MM.1S (cell line): ENCODE measurements at regions not wholly inside any gene's neighbourhood (a gene's known extent, or its start where the extent isn't known, plus 50 kb on each side); places are given as distances from the start of the nearest gene placed in this dataset.
"Not testable (repeated sequence)": the region's sequence is repeated elsewhere in the genome, so short reads cannot be mapped to it uniquely, and the experiment has no call there.

ENCODE experiments used
- DNase-seq: peaks from one replicate; pipeline ENCODE4 v3.0.0-alpha.2; 2015
- H2AFZ ChIP-seq: fragments of 300-600 bp; sonication (generic); 2 replicates; pipeline ENCODE4 v1.6.0; 2016; ENCODE audit warnings: antibody characterized with exemption, low read length
- H3F3A ChIP-seq: fragments of 300-600 bp; sonication (generic); 2 replicates; pipeline ENCODE4 v1.6.1; 2016; ENCODE audit warnings: mild to moderate bottlenecking, antibody characterized with exemption, low read length, moderate library complexity, mixed read lengths; ENCODE audit not compliant: insufficient read depth
- H3K27ac ChIP-seq: fragments of 300-600 bp; sonication (generic); 2 replicates; pipeline ENCODE4 v1.5.1; 2016; ENCODE audit warnings: mild to moderate bottlenecking, low read length
- H3K27me3 ChIP-seq: fragments of 300-600 bp; sonication (generic); replicated peaks from 2 replicates; pipeline ENCODE4 v1.6.0; 2016; ENCODE audit warnings: low read length; ENCODE audit not compliant: insufficient read depth
- H3K36me3 ChIP-seq: fragments of 300-600 bp; sonication (generic); replicated peaks from 2 replicates; pipeline ENCODE4 v1.6.1; 2016; ENCODE audit warnings: mild to moderate bottlenecking, low read length, mixed read lengths; ENCODE audit not compliant: insufficient read depth
- H3K4me1 ChIP-seq: fragments of 300-600 bp; sonication (generic); 2 replicates; pipeline ENCODE4 v1.6.1; 2016; ENCODE audit warnings: low read length, mixed read lengths
- H3K4me2 ChIP-seq: fragments of 300-600 bp; sonication (generic); 2 replicates; pipeline ENCODE4 v1.6.0; 2016; ENCODE audit warnings: low read depth, low read length
- H3K4me3 ChIP-seq: fragments of 300-600 bp; sonication (generic); 2 replicates; pipeline ENCODE4 v1.5.1; 2016; ENCODE audit warnings: low read length, mixed read lengths
- H3K79me2 ChIP-seq: fragments of 300-600 bp; sonication (generic); 2 replicates; pipeline ENCODE4 v1.6.1; 2016; ENCODE audit warnings: mixed run types, low read length, mixed read lengths
- H3K9ac ChIP-seq: fragments of 300-600 bp; sonication (generic); 2 replicates; pipeline ENCODE4 v1.6.1; 2016; ENCODE audit warnings: low read length, mixed read lengths
- H3K9me2 ChIP-seq: fragments of 300-600 bp; sonication (generic); replicated peaks from 2 replicates; pipeline ENCODE4 v1.6.1; 2016; ENCODE audit warnings: mild to moderate bottlenecking, low read length, mixed read lengths; ENCODE audit not compliant: insufficient read depth
- H3K9me3 ChIP-seq: fragments of 300-600 bp; sonication (generic); replicated peaks from 2 replicates; pipeline ENCODE4 v1.6.1; 2016; ENCODE audit warnings: mild to moderate bottlenecking, low read length, mixed read lengths; ENCODE audit not compliant: insufficient read depth
- H4K20me1 ChIP-seq: fragments of 300-600 bp; sonication (generic); 2 replicates; pipeline ENCODE4 v1.6.1; 2016; ENCODE audit warnings: mild to moderate bottlenecking, low read length, moderate library complexity, mixed read lengths; ENCODE audit not compliant: insufficient read depth
- EZH2 ChIP-seq: fragments of 300-600 bp; sonication (generic); optimal IDR thresholded peaks from 2 replicates; pipeline ENCODE3; 2017; ENCODE audit warnings: low read depth, mild to moderate bottlenecking, antibody characterized with exemption, low read length, mixed read lengths
- EZH2phosphoT487 ChIP-seq: fragments of 300-600 bp; sonication (generic); IDR thresholded peaks from 2 replicates; pipeline ENCODE4 v1.6.1; 2018; ENCODE audit warnings: antibody characterized with exemption, low read length
- TF ChIP-seq, protein P1 (sequence below): fragments of 300-600 bp; sonication (generic); IDR thresholded peaks from 2 replicates; pipeline ENCODE4 v1.5.1; 2016; ENCODE audit warnings: antibody characterized with exemption, low read length, mixed read lengths

DNA sequence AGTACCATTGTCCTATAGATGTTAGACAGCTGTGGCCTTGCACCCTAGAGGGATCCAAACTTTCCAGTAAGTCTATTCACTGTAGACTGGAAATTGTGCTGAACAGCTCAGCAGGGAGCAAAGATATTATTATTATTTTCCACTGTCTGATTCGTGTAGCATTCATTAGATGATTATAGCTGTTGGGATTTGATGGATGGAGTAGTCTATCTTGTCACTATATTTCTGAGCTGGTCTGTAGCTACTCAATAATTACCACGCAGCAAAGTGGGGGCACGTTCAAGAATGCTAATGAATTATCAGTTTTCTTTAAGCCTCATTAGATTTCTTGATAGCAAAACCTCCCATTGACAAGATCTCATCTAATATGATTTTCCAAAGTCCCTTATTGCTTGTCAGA lies 113.2 kb downstream of the RTP4 start:
- DNase-seq, result no peak
- no peaks in the 10 kb centered on the region for H3K27me3 ChIP-seq

GRCh38 chr3:187475613-187476012 lies 107.4 kb downstream of the RTP4 start:
- not testable (repeated sequence) for H3K4me1 ChIP-seq, H3K9me3 ChIP-seq, H4K20me1 ChIP-seq, H3K27me3 ChIP-seq, H3K9me2 ChIP-seq, H3K79me2 ChIP-seq, H3K4me2 ChIP-seq, H3K4me3 ChIP-seq, H3K27ac ChIP-seq, H3F3A ChIP-seq, H3K9ac ChIP-seq, H3K36me3 ChIP-seq, DNase-seq, H2AFZ ChIP-seq

More for the DNA sequence above, 113.2 kb downstream of the RTP4 start:
- Histone ChIP-seq H2AFZ (no peak overlapping the region), H3K4me2 (no peak overlapping the region), H3K4me1 (no peaks in the 10 kb centered on the region), H3K27ac (no peak overlapping the region), H3K9ac (no peak overlapping the region), H3K9me2 (no peaks in the 10 kb centered on the region), H3K9me3 (no peaks in the 10 kb centered on the region), H3K79me2 (no peaks in the 10 kb centered on the region), H3F3A (no peaks in the 10 kb centered on the region), H3K36me3 (no peaks in the 10 kb centered on the region), H4K20me1 (no peaks in the 10 kb centered on the region), H3K4me3 (no peak overlapping the region)
- TF ChIP-seq EZH2, result no peak
- TF ChIP-seq, protein P1, sequence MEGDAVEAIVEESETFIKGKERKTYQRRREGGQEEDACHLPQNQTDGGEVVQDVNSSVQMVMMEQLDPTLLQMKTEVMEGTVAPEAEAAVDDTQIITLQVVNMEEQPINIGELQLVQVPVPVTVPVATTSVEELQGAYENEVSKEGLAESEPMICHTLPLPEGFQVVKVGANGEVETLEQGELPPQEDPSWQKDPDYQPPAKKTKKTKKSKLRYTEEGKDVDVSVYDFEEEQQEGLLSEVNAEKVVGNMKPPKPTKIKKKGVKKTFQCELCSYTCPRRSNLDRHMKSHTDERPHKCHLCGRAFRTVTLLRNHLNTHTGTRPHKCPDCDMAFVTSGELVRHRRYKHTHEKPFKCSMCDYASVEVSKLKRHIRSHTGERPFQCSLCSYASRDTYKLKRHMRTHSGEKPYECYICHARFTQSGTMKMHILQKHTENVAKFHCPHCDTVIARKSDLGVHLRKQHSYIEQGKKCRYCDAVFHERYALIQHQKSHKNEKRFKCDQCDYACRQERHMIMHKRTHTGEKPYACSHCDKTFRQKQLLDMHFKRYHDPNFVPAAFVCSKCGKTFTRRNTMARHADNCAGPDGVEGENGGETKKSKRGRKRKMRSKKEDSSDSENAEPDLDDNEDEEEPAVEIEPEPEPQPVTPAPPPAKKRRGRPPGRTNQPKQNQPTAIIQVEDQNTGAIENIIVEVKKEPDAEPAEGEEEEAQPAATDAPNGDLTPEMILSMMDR, result no peak
- TF ChIP-seq EZH2phosphoT487, result no peak

DNA sequence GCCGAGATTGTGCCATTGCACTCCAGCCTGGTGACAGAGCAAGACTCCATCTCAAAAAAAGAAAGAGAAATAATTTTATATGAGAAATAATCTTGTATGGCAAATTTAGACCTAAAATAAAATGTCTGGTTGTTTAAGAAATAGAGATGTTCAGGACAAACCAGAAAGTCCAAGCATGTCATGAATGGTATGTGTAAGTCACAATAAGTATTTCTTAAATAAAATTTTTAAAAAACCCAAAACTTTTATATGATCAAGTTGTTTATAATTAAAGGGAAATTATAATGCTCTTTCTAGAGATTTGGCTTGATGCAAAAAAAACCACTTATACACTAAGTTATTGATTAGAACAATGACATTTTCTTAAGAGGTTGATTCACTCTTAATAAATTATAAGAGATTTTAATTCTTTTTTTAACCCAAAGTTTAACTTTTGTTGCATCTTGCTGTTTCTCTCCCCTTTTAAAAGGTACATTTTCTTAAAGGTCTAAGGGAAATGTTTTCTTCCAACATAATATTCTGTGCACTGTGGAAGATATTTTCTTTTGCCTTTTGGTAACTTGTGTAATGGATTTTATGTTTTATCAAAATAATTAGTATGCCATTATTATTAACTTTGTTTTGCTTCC lies 105.7 kb downstream of the RTP4 start:
- Histone ChIP-seq H3K36me3 (no peaks in the 10 kb centered on the region), H3K27ac (no peak overlapping the region), H2AFZ (no peak overlapping the region), H3K9me3 (no peaks in the 10 kb centered on the region), H3K27me3 (no peaks in the 10 kb centered on the region), H3K4me3 (no peak overlapping the region), H3K9ac (no peak overlapping the region), H3K9me2 (no peaks in the 10 kb centered on the region), H3K4me2 (no peak overlapping the region), H3F3A (no peaks in the 10 kb centered on the region), H3K4me1 (no peaks in the 10 kb centered on the region), H4K20me1 (no peaks in the 10 kb centered on the region), H3K79me2 (no peaks in the 10 kb centered on the region)
- DNase-seq, result no peak
- TF ChIP-seq EZH2phosphoT487, result no peak
- TF ChIP-seq, protein P1, result no peak
- TF ChIP-seq EZH2, result no peak

GRCh38 chr3:187466306-187466705 lies 98.1 kb downstream of the RTP4 start:
- not testable (repeated sequence) for H3F3A ChIP-seq, H4K20me1 ChIP-seq, H3K4me1 ChIP-seq, H3K36me3 ChIP-seq, H3K27me3 ChIP-seq, DNase-seq, H3K27ac ChIP-seq, H3K79me2 ChIP-seq, H3K9ac ChIP-seq, H3K9me3 ChIP-seq, H3K4me3 ChIP-seq, H3K4me2 ChIP-seq, H2AFZ ChIP-seq, H3K9me2 ChIP-seq
